ENCODE measurements at regions not wholly inside any gene's neighbourhood (a gene's known extent, or its start where the extent isn't known, plus 50 kb on each side); places are given as distances from the start of the nearest gene placed in this dataset.

DNA sequence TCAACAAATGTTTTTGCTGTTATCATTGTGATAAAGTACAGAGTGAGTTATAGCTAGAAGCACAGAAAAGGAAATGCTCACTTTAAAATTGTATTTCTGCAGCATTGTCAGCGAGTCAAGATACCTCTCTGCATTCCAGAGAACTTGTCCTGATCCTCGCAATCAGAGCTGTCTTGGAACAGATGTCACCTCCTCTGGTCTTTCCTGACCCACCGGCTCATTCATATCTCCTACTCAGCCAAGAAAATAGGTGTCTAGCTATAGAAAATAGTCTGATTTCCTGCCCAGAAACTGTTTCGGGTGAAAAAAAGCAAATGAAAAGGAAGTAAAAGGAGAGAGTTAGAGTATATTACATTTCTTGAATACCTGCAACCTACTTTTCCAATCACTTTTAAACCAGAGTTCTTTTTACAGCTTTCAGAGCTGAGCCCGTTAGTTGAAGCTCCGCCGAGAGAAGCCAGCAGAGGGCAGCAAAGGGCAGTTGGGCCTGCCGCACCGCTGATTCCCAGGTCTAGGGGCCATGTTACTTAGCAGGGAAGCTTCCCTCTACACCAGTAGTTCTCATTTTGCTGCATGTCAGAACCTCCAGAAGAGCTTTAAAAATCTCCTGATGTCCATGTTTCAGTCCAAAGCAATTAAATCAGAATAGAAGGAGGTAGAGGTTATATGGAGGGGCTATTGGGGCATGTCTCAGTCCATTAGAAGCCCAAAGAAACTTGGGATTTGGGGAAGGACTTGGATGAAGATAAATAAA, 185.7 kb upstream of the THRB start:
- TF ChIP-seq, protein P1, sequence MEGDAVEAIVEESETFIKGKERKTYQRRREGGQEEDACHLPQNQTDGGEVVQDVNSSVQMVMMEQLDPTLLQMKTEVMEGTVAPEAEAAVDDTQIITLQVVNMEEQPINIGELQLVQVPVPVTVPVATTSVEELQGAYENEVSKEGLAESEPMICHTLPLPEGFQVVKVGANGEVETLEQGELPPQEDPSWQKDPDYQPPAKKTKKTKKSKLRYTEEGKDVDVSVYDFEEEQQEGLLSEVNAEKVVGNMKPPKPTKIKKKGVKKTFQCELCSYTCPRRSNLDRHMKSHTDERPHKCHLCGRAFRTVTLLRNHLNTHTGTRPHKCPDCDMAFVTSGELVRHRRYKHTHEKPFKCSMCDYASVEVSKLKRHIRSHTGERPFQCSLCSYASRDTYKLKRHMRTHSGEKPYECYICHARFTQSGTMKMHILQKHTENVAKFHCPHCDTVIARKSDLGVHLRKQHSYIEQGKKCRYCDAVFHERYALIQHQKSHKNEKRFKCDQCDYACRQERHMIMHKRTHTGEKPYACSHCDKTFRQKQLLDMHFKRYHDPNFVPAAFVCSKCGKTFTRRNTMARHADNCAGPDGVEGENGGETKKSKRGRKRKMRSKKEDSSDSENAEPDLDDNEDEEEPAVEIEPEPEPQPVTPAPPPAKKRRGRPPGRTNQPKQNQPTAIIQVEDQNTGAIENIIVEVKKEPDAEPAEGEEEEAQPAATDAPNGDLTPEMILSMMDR (IDR thresholded peaks at IDR 0.05) = peak; percentile 59 to 92 (median 91)
- no peak for TF ChIP-seq POLR2A (IDR thresholded peaks at IDR 0.05)

Measured in right lobe of liver (tissue), 4 donors.